ENCODE measurements at regions not wholly inside any gene's neighbourhood (a gene's known extent, or its start where the extent isn't known, plus 50 kb on each side); places are given as distances from the start of the nearest gene placed in this dataset.
"Not testable (repeated sequence)": the region's sequence is repeated elsewhere in the genome, so short reads cannot be mapped to it uniquely, and the experiment has no call there.

GRCh38 chr10:106267591-106267990 lies 896.9 kb downstream of the SORCS1 start:
- TF ChIP-seq POLR2A (IDR thresholded peaks at IDR 0.05), result no peak
- TF ChIP-seq CTCF (IDR thresholded peaks at IDR 0.05), result no peak
- peak in 1 of 2 donors; percentile 83 for DNase-seq (ENCODE audit: low spot score in 2 of 2)
- intact Hi-C loops (cut with DNase I; ENCODE audit: low total_unique reads), result no loop called here
- WGBS, 2 donors, result 70 to 72% methylated on average over 8 to 13 of the region's 13 CpGs
- H3K4me3 ChIP-seq (ENCODE audit: low read depth, poor library complexity, severe bottlenecking), result no peak overlapping the region

GRCh38 chr10:106257432-106257831 lies 907.1 kb downstream of the SORCS1 start:
- WGBS, 2 donors, result 92 to 95% methylated on average over 2 to 6 of the region's 6 CpGs
- intact Hi-C loops (cut with DNase I; ENCODE audit: low total_unique reads); H3K4me3 ChIP-seq (ENCODE audit: low read depth, poor library complexity, severe bottlenecking); DNase-seq (ENCODE audit: low spot score in 2 of 2): not testable (repeated sequence)

GRCh38 chr10:106255111-106255678 lies 909.3 kb downstream of the SORCS1 start:
- WGBS, 2 donors, result 77 to 78% methylated on average over 6 of the region's 6 CpGs
- TF ChIP-seq CTCF (IDR thresholded peaks at IDR 0.05) (no peak), POLR2A (IDR thresholded peaks at IDR 0.05) (no peak)
- H3K4me3 ChIP-seq (ENCODE audit: low read depth, poor library complexity, severe bottlenecking), result no peak overlapping the region
- intact Hi-C loops (cut with DNase I; ENCODE audit: low total_unique reads), result no loop called here
- DNase-seq (ENCODE audit: low spot score in 2 of 2), result no peak

- intact Hi-C loops (cut with DNase I; ENCODE audit: low total_unique reads), result no loop called here
- WGBS, 2 donors, result 46 to 54% methylated on average over 6 to 7 of the region's 7 CpGs
- no peak for DNase-seq (ENCODE audit: low spot score in 2 of 2)
- no peak overlapping the region for H3K4me3 ChIP-seq (ENCODE audit: low read depth, poor library complexity, severe bottlenecking)
- TF ChIP-seq POLR2A (IDR thresholded peaks at IDR 0.05) (no peak), CTCF (IDR thresholded peaks at IDR 0.05) (no peak)
Observed at GRCh38 chr10:106254071-106254470, 910.4 kb downstream of the SORCS1 start.

DNA sequence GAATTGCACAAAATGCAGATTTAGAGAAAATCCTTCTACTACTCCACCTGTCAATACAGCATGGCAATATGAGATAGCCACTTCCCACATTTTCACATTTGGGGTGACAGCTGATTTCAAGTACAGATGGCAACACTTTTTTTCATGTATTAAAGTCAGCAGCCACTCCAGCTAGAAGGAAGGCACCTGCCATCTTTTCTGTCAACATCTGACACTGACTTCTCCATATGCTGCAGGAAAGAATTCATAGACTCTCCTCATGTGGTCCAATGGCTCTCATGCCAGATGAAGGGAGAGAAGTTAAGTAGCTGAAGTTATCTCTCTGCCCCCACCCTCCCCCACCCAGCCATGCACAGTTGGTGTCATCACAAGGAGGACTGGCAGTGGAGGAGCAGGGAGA lies 912.0 kb downstream of the SORCS1 start:
- TF ChIP-seq POLR2A (IDR thresholded peaks at IDR 0.05) (no peak), CTCF (IDR thresholded peaks at IDR 0.05) (no peak)
- no peak overlapping the region for H3K4me3 ChIP-seq (ENCODE audit: low read depth, poor library complexity, severe bottlenecking)
- intact Hi-C loops (cut with DNase I; ENCODE audit: low total_unique reads), result no loop called here
- no peak for DNase-seq (ENCODE audit: low spot score in 2 of 2)

DNA sequence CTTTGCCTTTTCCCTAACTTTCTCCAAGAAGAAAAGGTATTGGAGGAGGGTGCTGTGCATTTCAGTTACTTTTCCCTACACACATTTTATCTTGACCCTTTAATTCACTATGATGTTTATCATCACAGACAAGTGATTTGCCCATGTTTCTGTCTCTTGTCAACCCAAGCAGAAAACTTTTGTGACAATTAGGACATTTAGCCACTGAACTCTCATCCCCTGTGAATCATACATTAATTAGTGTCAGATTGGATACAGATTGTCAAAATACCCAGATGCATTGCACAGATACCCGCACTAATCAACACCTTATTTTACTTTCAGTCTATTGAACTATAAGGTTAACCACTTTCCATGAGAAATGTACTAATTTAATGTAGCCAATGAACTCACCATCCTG lies 912.9 kb downstream of the SORCS1 start:
- no peak for DNase-seq (ENCODE audit: low spot score in 2 of 2)
- no peak for TF ChIP-seq POLR2A (IDR thresholded peaks at IDR 0.05)
- no peak for TF ChIP-seq CTCF (IDR thresholded peaks at IDR 0.05)
- 74 to 89% methylated on average over 1 of the region's 1 CpG for WGBS, 2 donors
- no peak overlapping the region for H3K4me3 ChIP-seq (ENCODE audit: low read depth, poor library complexity, severe bottlenecking)
- intact Hi-C loops (cut with DNase I; ENCODE audit: low total_unique reads), result no loop called here

All from lower leg skin (tissue), 4 donors.